HL-60 (cell line): ENCODE measurements at regions not wholly inside any gene's neighbourhood (a gene's known extent, or its start where the extent isn't known, plus 50 kb on each side); places are given as distances from the start of the nearest gene placed in this dataset.

Experiments
- CTCF ChIP-seq: IDR thresholded peaks from one replicate; pipeline ENCODE4 v1.5.1; 2011; ENCODE audit warnings: low read length, control low read depth, inconsistent platforms; ENCODE audit not compliant: insufficient read depth
- POLR2AphosphoS5 ChIP-seq: IDR thresholded peaks from 2 replicates; pipeline ENCODE4 v1.6.1; 2012; ENCODE audit warnings: low read depth

DNA sequence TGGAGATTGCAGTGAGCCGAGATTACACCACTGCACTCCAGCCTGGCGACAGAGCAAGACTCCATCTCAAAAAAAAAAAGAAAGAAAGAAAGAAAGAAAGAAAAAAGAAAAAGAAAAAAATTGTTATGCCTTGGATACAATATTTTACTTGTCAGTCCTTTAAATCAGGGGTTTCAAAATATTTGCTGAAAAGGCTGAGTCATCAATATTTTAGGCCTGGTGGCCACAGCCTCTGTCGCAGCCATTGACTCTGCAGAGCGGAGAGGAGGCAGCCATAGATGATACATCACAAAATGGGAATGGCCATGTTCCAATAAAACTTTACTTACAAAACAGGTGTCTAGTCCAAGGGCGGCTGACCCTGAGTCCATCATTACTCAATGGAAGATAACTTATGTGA lies 314.8 kb upstream of the SALL3 start:
- TF ChIP-seq CTCF (no peak), POLR2AphosphoS5 (no peak)
